T-helper 2 cell (primary cell): ENCODE measurements at regions not wholly inside any gene's neighbourhood (a gene's known extent, or its start where the extent isn't known, plus 50 kb on each side); places are given as distances from the start of the nearest gene placed in this dataset.

ENCODE experiments used
- DNase-seq, 5 experiments: peaks; one replicate each; pipeline versions ENCODE4 v3.0.0 to v3.0.0-alpha.2; 2012 to 2022

DNA sequence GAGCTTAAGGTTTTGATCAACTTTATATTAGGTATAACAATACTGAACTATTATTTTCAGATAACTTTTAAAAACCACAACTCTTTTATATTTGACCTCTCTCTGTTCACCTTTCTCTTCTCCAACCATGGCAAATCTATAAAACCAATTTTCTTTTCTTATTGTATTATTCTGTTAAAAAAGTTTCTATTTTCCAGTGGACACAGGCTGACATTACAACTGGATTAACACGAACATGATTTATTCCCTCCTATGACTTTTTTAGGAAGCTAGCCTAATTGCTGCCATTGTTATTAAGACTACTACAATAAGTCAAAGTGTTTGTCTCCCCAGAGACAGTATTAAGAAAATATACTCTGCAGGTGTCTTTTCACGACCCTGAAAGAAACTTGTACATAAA, 2291.1 kb upstream of the PCDH20 start:
- no peak for DNase-seq

DNA sequence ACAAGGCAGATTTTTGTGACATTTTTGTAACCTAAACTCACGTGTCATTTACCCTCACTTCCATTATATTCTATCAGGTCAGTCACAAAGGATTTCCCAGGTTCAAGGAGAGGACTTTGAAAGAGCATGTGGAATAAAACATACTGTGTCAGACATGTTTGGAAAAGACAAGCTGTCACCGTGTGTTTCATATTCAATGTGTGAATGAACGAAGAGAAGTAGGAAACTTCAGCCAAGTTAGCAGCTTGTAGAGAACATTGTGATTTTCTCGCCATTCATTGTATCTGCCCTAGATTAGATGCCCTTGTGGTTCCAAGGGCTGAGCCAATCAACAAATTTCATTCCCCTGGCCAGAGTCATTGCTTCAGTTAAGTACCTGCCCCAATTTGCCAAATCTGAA, 2288.9 kb upstream of the PCDH20 start:
- no peak for DNase-seq

GRCh38 chr13:63700350-63700749, 2284.7 kb upstream of the PCDH20 start:
- no peak for DNase-seq

GRCh38 chr13:63699948-63700347, 2284.3 kb upstream of the PCDH20 start:
- no peak for DNase-seq

- DNase-seq, result no peak
Measured at GRCh38 chr13:63696055-63696454, 2280.4 kb upstream of the PCDH20 start.

GRCh38 chr13:63693696-63694095, 2278.0 kb upstream of the PCDH20 start:
- DNase-seq, result no peak

GRCh38 chr13:63691474-63691873, 2275.8 kb upstream of the PCDH20 start:
- DNase-seq, result no peak

- DNase-seq, result no peak
Measured at GRCh38 chr13:63690672-63691071, 2275.0 kb upstream of the PCDH20 start.

GRCh38 chr13:63684822-63685221, 2269.2 kb upstream of the PCDH20 start:
- DNase-seq, result no peak

GRCh38 chr13:63680704-63681103, 2265.1 kb upstream of the PCDH20 start:
- no peak for DNase-seq

GRCh38 chr13:63671296-63671695, 2255.6 kb upstream of the PCDH20 start:
- no peak for DNase-seq

DNA sequence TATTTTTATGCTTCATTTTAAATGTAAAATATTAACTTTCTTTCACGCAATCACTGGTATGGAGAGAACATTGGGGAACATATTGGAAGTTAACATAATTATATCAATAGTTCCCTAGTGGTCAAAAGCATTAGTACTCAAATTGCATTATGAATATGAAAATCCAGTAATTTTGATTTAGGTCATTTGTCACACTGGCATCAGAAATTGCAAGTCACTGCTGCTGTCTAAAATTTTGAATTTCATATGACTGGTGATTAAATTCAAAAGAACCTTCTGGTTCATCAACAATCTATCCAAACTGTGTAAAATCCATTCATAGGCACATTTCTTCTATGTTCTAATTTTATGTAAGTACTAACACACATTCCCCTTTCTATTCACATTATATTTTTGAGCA, 2235.7 kb upstream of the PCDH20 start:
- no peak for DNase-seq

- DNase-seq, result no peak
Measured at GRCh38 chr13:63643543-63643942, 2227.9 kb upstream of the PCDH20 start.

DNA sequence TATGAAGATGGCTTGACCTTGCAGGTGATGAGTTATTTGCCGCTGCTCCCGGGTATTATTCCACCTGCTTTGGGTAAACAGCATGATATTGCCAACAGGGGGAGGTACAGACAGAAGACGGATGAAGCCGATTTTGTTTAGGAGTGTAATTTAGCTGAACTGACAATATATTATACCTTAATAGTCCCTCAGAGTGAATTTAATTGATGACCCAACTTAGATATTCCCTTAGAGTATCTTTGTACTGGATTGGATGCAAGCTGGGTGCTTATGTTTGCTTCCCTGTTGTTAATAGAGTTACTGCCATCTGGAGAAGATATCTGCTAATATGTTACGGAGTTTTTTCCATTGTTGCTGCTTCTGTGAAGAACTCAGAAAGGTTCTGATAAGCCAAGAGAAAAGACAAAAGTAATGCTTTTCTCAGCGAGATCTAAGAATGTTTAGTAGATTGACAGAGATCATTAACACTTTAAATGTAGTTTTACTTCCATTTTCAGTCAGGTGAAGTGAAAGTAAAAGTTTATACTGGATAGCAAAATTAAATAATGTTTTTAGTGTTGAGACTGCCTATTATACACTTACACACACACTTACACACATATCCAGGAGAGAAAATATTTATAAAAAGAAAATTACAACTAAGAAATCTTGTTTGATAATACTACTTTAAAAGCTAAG, 2220.8 kb upstream of the PCDH20 start:
- DNase-seq, result no peak

- no peak for DNase-seq
Measured at GRCh38 chr13:63632321-63632720, 2216.7 kb upstream of the PCDH20 start.

DNA sequence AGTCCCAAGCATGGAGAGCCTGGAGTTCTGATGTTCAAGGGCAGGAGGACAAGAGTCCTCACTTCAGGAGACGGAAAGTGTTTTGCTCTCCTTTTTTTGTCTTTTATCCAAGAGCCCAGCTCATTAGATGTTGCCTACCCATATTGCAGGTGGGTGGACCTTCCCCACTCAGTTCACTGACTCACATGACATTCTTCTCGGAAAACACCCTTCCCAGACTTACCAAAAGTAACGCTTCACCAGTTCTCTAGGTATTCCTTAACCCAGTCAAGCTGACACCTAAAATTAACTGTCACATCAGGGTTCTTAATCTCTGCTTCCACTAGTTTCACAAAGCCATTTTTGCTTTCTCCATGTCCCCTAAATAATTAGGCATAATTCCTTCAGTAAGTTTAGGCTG, 2215.4 kb upstream of the PCDH20 start:
- DNase-seq, result no peak

DNA sequence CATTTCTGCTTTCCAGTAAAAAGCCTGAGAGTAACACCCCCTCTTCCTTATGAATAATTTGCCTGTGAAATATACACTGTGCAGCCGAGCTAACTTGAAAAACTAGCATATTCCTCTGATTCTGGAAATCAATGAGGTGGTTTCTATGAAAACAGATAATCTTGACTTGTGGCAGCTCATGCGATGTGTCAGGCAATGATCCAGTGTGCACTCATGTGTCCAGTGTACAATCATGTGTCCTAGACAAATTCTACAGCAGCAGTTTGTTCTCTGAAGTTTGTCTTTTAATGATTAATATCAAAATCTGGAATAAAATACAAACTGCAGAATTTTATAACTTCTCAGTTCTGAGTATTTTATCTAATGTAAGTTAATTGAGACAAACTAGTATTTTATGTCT, 2213.9 kb upstream of the PCDH20 start:
- no peak for DNase-seq

- DNase-seq, result no peak
Measured at GRCh38 chr13:63628310-63628709, 2212.7 kb upstream of the PCDH20 start.

- no peak for DNase-seq
Measured at GRCh38 chr13:63625869-63626268, 2210.2 kb upstream of the PCDH20 start.

DNA sequence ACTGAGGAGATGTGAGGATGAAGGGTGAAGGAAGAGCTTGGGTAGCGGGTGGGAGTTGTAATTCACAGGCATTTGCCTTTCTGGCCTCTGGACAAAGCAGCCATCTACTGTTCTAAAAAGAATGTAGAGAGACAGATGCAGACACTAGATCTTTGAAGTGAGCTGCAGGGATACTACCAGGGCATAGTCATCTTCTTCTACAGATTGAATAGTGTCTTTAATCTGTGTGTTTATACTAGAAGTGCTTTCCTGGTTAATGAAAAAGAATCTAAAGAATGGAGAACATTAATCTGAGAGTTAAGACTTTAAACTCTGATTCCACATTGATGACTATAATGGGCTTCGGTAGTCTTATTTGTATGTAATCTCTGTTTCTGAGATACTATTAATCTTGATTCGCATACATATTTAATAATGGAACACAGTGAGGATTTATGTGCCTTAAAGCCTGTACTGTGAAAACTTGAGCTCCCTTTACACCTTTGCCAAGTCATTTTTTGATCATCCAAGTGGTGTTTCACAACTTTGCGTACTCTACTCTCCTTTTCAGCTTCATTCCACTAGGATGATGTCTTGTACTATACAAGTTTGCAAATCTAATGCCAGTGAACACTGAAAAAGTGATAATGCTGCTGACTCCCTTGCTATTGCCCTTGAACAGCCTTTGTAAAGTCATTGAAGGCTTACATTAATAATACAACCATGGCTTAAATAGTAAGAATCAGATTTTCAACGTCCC, 2199.4 kb upstream of the PCDH20 start:
- no peak for DNase-seq

- no peak for DNase-seq
Measured at GRCh38 chr13:63607153-63607552, 2191.5 kb upstream of the PCDH20 start.

DNA sequence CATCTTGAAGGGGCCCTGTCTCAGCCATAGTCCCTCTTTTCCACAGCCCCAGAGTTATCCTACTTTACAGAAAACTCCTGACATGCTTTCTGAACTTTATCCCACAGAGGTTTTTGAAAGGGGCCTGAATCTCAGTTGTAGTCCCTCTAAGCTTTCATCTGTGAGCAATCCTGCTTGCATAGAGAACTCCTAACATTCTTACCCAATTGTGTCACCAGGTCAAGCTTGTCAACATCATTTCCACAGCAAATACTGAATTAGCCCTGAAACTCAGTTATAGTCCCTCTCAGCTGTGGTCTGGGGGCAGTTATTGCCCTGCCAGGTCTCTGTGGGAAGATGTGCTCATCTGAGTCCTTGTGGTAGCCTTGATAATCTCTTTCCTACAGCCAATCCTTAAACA, 2190.3 kb upstream of the PCDH20 start:
- DNase-seq, result no peak

DNA sequence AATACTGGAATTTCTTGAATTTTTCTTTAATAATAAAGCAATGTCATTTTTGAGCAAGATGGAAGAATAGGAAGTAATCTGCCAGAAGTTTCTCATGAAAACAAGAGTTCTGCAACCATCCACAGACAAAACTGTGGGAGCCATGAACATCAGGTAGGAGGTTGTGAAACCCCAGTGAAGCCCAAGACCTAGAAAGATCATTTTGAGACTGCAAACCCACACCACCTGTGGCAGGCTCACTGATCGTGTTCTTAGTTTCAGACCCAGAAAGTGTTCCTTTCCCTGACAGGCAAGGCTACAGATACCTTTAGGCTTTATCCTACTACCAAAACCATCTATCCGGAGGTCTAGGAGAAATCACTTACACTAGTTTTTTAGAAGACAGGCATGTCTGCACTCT, 2189.8 kb upstream of the PCDH20 start:
- DNase-seq, result no peak

- no peak for DNase-seq
Measured at GRCh38 chr13:63595811-63596210, 2180.2 kb upstream of the PCDH20 start.

GRCh38 chr13:63586467-63586866, 2170.8 kb upstream of the PCDH20 start:
- no peak for DNase-seq
